Stimulated activated CD4-positive, alpha-beta T cell treated with anti-CD3 and anti-CD28 coated beads, Interleukin-15, amount 100 ng/mL, for 48 hours (primary cell): ENCODE measurements at regions not wholly inside any gene's neighbourhood (a gene's known extent, or its start where the extent isn't known, plus 50 kb on each side); places are given as distances from the start of the nearest gene placed in this dataset.

Experiments used
- DNase-seq, 2 donors: peaks; one replicate each; pipeline ENCODE4 v3.0.0-alpha.2; 2020; ENCODE audit warnings: low read depth in 2 of 2

- no peak for DNase-seq
Observed at GRCh38 chr13:106234636-106235035, 300.8 kb downstream of the EFNB2 start.

- DNase-seq, result no peak
Observed at GRCh38 chr13:106233134-106233735, 302.2 kb downstream of the EFNB2 start.

- DNase-seq, result no peak
Observed at GRCh38 chr13:106232681-106233080, 302.8 kb downstream of the EFNB2 start.

GRCh38 chr13:106230450-106230849 is 305.0 kb downstream of the EFNB2 start:
- DNase-seq, result no peak

- no peak for DNase-seq
Observed at GRCh38 chr13:106225126-106225525, 310.3 kb downstream of the EFNB2 start.

GRCh38 chr13:106220211-106220610 is 315.3 kb downstream of the EFNB2 start:
- DNase-seq, result no peak

- no peak for DNase-seq
Observed at GRCh38 chr13:106213028-106213757, 322.3 kb downstream of the EFNB2 start.

- DNase-seq, result no peak
Observed at GRCh38 chr13:106212386-106213010, 323.0 kb downstream of the EFNB2 start.

GRCh38 chr13:106210324-106210723 is 325.1 kb downstream of the EFNB2 start:
- no peak for DNase-seq

- no peak for DNase-seq
Observed at GRCh38 chr13:106205871-106206270, 329.6 kb downstream of the EFNB2 start.

- DNase-seq, result no peak
Observed at GRCh38 chr13:106197496-106197895, 338.0 kb downstream of the EFNB2 start.

- DNase-seq, result no peak
Observed at GRCh38 chr13:106187501-106188095, 347.9 kb downstream of the EFNB2 start.

GRCh38 chr13:106187101-106187500 is 348.4 kb downstream of the EFNB2 start:
- no peak for DNase-seq

- DNase-seq, result no peak
Observed at GRCh38 chr13:106186366-106187030, 349.0 kb downstream of the EFNB2 start.

- no peak for DNase-seq
Observed at GRCh38 chr13:106184790-106185189, 350.7 kb downstream of the EFNB2 start.

- no peak for DNase-seq
Observed at GRCh38 chr13:106183410-106184065, 351.9 kb downstream of the EFNB2 start.

GRCh38 chr13:106182404-106182803 is 353.1 kb downstream of the EFNB2 start:
- DNase-seq, result no peak

GRCh38 chr13:106178816-106179215 is 356.6 kb downstream of the EFNB2 start:
- no peak for DNase-seq

GRCh38 chr13:106177146-106177545 is 358.3 kb downstream of the EFNB2 start:
- no peak for DNase-seq

- no peak for DNase-seq
Observed at GRCh38 chr13:106176117-106176516, 359.3 kb downstream of the EFNB2 start.

GRCh38 chr13:106173891-106174610 is 361.4 kb downstream of the EFNB2 start:
- DNase-seq, result no peak
